Stimulated activated CD8-positive, alpha-beta memory T cell treated with anti-CD3 and anti-CD28 coated beads, Interleukin-15, amount 100 ng/mL, for 24 hours (primary cell): ENCODE measurements at regions not wholly inside any gene's neighbourhood (a gene's known extent, or its start where the extent isn't known, plus 50 kb on each side); places are given as distances from the start of the nearest gene placed in this dataset.
"Not testable (repeated sequence)": the region's sequence is repeated elsewhere in the genome, so short reads cannot be mapped to it uniquely, and the experiment has no call there.

Experiments
- DNase-seq: peaks from one replicate; pipeline ENCODE4 v3.0.0-alpha.2; 2020; ENCODE audit warnings: low read depth

DNA sequence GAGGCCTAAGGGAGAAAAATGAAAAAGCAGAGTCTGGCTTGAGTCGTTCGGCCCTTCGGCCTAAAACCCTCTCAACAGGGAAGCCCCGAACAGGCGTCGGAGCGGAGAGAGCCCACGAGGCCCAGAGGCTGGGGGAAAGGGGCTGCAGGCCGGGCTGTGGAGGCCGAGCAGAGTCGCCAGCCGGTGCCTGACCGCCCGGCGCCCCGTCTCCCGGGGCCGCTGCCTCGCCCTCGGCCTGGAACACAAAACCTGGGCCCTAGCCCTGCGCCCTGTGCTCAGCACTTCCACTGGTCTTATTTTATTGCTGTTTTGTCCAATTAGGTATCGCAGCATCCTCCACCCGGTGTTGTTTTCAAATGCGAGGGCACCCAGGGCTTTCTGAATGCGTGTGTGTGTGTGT is 110.1 kb upstream of the FOXD4L5 start:
- not testable (repeated sequence) for DNase-seq

DNA sequence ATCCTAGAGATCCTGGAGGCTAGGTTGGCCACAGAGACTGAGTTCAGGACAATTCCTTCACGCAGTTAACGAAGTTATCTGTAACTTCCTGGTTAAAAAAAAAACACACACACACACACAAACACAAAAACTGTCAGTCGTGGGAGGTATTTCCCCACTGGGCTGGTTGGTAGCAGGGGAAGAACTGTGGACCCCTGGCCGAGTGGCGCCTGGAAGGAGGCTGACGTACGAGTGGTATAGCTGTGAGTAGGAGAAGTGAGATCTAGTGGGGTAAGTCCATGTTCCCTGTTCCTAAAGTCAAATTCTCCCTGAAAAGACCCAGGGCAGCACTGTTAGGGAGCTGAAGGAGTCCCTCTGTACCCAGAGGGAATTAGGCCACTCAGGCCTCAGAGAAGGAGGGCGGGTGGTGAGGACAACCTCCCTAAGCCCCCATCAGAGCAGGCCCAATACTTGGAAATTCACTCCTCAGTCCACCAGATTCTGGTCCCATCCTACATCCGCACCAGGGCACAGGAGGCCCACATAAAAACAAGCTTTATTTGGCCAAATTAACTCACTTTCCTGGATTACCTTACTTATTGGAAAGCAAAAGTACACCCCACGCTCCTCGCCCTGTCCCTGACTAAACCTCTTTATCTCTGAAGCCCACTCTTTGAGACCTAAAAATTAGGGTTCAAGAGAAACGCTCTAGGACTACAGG is 108.3 kb upstream of the FOXD4L5 start:
- not testable (repeated sequence) for DNase-seq

DNA sequence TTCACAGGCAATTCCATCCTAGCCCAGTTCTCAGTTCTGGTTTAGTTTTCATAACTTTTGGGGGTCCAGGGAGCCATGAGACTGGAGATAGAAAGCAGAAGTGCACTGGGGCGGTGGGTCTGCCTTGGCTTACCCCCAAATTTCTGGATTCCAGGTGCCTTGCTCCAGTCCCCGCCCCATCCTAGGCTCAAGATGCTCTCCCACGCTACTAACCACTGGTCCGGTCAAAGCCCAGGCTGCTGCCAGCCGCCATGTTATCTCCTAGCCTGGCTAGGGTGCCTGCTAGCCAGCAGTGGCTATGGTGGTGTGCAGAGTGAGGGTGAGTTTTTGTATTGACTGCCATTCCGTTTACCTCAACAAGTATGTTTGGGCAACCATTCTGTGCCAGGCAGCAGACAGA is 107.6 kb upstream of the FOXD4L5 start:
- not testable (repeated sequence) for DNase-seq

DNA sequence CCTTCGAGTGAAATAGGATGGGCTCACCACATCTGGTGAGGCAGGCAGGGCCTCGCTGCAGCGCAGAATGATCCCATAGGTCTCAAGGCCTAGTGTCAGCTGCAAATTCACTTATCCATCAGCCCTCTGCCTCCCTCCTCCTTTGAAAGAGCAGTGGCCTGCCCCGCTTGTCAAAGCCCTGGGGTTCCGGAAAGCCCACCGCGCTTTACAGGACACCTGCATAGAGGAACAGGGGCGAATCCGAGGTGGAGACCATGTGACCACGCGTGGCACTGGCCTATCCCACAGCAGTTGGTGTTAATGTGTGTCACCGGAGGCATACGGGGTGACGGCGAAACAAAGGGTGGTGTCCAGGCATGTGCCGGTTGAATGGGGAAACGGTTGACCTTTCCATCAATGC is 104.7 kb upstream of the FOXD4L5 start:
- DNase-seq = not testable (repeated sequence)

DNA sequence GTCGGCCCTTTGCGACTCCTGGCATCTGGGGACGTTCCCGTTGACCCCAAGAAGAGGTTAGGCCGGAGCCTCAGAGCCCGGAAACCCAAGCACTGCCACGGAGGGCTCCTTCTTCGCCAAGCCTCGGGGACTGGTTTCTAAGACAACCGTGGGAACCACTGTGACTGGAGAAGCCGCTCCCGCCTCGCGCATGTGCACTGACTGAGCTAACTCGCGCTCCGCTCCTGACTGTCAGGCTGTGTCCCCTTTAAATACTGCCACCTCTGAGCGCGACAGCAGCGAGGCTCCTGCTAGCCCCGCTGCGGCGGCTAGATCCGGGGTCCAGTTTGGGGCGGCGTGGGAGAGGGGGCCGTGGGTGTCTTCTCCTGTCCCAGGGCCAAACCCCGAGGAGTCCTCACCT is 104.2 kb upstream of the FOXD4L5 start:
- DNase-seq = not testable (repeated sequence)

DNA sequence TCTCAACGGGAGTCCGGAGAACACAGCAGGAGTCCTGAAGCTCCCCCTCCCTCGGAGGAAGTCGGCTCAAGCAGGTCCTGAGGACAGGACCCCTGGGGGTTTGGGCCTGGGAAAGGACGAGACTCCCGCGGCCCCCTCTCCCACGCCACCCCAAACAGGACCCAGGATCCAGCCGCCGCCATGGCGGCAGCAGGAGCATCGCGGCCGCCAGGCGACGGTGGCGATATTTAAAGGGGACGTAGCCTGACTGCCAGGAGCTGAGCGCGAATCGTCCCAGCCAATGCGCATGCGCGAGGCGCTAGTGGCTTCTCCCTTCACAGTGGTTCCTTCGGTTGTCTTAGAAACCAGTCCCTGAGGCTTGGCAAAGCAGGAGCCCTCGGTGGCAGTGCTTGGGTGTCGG is 101.7 kb upstream of the FOXD4L5 start:
- DNase-seq = peak; percentile 44

DNA sequence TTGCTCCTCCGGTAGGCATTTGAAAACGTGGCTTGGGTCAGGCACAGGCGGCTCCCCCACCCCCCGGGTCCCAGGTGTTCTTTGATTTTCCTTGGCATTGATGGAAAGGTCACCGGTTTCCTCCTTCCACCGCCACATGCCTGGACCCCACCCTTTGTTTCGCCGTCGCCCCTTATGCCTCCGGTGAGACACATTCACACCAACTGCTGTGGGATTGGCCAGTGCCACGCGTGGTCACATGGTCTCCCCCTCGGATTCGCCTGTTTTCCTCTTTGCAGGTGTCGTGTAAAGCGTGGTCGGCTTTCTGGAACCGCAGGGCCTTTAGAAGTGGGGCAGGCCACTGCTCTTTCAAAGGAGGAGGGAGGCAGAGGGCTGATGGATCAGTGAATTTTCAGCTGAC is 101.2 kb upstream of the FOXD4L5 start:
- DNase-seq = not testable (repeated sequence)

DNA sequence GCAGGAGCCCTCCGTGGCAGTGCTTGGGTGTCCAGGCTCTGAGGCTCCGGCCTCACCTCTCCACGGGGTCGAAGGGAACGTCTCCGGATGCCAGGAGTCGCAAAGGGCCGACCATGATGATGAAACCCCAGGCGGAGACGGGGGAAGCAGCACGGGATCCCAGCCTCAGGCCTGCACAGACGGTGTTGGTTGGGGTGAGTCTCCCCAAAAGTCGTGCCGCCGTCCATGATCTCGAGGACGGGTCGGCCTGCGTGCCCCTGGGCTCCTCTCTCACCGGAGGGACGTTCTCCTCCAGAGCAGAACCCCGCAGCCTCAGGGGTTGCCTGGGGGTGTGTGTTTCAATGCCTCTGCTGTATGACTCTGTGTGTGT is 100.6 kb upstream of the FOXD4L5 start:
- DNase-seq = not testable (repeated sequence)

DNA sequence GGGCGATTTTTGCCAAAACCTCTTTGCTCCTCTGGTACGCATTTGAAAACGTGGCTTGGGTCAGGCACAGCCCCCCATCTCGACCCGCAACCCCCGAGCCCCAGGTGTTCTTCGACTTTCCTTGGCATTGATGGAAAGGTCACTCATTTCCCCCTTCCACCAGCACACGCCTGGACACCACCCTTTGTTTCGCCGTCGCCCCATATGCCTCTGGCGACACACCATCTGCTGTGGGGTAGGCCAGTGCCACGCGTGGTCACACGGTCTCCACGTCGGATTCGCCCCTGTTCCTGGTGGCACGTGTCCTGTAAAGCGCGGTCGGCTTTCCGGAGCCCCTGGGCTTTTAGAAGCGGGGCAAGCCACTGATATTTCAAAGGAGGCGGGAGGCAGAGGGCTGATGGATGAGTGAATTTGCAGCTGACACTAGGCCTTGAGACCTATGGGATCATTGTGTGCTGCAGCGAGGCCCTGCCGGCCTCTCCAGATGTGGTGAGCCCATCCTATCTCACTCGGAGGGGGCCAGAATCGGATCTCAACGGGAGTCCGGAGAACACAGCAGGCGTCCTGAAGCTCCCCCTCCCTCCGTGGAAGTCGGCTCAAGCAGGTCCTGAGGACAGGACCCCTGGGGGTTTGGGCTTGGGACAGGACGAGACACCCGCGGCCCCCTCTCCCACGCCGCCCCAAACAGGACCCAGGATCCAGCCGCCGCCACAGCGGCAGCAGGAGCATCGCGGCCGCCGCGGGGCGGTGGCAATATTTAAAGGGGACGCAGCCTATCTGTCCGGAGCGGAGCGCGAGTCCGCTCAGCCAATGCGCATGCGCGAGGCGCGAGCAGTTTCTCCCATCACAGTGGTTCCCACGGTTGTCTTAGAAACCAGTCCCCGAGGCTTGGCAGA is 100.0 kb upstream of the FOXD4L5 start:
- not testable (repeated sequence) for DNase-seq

DNA sequence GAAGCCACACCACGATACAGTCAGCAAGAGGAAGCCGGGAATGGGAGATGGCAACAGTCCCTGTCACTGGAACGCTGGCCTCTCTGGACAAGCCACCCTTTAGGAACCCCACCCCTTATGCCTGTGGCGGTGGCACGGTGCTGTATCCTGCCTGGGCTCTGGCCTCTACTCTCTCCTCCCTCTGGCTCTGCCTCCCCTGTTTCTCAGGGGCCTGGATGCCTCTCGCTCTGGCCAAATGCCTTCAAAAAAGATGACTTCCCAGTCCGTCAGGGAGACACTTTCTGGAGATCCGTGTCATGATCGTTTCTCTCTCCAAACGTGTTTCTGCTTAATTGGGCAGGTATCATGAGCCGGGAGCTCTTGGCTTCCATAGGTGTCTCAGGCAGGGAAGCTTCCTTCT is 99.1 kb upstream of the FOXD4L5 start:
- DNase-seq = not testable (repeated sequence)

DNA sequence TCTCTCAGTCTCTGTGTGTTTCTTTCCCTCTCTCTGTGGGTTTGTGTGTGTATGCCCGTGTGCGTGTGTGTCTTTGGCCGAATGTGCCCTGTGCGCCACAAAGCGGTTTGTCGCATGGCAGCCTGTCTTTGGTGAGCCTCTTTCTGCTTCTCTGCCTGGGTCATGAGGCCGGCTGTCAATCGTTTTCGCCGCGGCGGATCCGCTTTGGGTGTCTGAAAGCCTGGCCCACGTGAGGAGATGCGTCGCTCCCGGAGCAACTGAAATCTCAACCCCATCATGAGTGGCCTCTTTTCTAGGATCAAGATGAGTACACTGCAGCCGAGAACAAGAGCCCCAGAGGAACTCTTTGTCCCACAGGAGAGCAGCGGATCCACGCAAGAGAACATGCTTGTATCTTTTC is 98.6 kb upstream of the FOXD4L5 start:
- DNase-seq = not testable (repeated sequence)

DNA sequence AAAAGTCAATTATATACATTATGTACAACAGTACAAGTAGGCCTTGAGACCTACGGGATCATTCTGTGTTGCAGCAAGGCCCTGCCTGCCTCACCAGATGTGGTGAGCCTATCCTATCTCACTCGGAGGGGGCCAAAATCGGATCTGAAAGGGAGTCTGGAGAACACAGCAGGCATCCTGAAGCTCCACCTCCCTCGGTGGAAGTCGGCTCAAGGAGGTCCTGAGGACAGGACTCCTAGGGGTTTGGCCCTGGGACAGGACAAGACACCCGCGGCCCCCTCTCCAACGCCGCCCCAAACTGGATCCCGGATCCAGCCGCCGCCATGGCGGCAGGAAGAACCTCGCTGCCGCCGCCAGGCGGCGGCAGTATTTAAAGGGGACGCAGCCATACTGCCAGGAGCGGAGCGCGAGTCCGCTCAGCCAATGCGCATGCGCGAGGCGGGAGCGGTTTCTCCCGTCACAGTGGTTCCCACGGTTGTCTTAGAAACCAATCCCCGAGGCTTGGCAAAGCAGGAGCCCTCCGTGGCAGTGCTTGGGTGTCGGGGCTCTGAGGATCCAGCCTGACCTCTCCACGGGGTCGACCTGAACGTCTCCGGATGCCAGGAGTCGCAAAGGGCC is 97.8 kb upstream of the FOXD4L5 start:
- not testable (repeated sequence) for DNase-seq
